ENCODE measurements at regions not wholly inside any gene's neighbourhood (a gene's known extent, or its start where the extent isn't known, plus 50 kb on each side); places are given as distances from the start of the nearest gene placed in this dataset.

DNA sequence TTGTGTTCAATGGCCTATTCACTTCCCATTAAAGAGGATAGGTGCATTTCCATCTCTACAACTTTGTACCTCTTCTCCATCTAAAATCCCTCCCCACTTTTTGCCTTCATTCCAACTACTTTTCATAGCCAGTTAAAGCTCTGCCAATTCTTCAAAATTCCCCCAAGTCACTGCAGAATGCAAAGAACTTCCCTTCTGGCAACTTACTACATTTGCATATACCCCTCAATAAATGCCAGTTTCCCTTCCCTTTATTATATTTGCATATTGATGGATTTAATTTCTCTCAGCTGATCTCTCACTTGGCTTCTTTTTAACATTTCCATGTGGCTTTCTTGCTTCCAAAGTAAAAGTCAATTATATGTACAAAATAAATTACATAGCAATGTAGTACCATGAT, 393.4 kb downstream of the HACE1 start:
- H3K27ac ChIP-seq (ENCODE audit: low read length), result no peak overlapping the region
- intact Hi-C loops (cut with micrococcal nuclease; ENCODE audit: unreplicated experiment) (no loop called here), in situ Hi-C loops (cut with HindIII; ENCODE audit: low pct_unique_long_range_greater_than_20kb, low sequenced_read_pairs) (no loop called here)
- H3K9me3 ChIP-seq (ENCODE audit: control insufficient read depth, insufficient read depth, low read depth, low read length), result no peaks in the 10 kb centered on the region
- H3K4me1 ChIP-seq (ENCODE audit: control insufficient read depth, insufficient read depth, low read length), result no peaks in the 10 kb centered on the region
- DNase-seq (ENCODE audit: low read depth, low spot score) (no peak), ATAC-seq (no peak)
- POLR2A ChIA-PET, result no interaction called here
- TF ChIP-seq, protein P1, sequence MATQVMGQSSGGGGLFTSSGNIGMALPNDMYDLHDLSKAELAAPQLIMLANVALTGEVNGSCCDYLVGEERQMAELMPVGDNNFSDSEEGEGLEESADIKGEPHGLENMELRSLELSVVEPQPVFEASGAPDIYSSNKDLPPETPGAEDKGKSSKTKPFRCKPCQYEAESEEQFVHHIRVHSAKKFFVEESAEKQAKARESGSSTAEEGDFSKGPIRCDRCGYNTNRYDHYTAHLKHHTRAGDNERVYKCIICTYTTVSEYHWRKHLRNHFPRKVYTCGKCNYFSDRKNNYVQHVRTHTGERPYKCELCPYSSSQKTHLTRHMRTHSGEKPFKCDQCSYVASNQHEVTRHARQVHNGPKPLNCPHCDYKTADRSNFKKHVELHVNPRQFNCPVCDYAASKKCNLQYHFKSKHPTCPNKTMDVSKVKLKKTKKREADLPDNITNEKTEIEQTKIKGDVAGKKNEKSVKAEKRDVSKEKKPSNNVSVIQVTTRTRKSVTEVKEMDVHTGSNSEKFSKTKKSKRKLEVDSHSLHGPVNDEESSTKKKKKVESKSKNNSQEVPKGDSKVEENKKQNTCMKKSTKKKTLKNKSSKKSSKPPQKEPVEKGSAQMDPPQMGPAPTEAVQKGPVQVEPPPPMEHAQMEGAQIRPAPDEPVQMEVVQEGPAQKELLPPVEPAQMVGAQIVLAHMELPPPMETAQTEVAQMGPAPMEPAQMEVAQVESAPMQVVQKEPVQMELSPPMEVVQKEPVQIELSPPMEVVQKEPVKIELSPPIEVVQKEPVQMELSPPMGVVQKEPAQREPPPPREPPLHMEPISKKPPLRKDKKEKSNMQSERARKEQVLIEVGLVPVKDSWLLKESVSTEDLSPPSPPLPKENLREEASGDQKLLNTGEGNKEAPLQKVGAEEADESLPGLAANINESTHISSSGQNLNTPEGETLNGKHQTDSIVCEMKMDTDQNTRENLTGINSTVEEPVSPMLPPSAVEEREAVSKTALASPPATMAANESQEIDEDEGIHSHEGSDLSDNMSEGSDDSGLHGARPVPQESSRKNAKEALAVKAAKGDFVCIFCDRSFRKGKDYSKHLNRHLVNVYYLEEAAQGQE (IDR thresholded peaks at IDR 0.05; ENCODE audit: insufficient read depth in 1 of 2, low read depth in 2 of 2, low read length in 1 of 2), result no peak
- H3K4me3 ChIP-seq (ENCODE audit: low read depth in 2 of 2, low read length in 2 of 2), result no peak overlapping the region
- H3K36me3 ChIP-seq (ENCODE audit: control insufficient read depth, insufficient read depth, low read length), result no peaks in the 10 kb centered on the region
- CTCF ChIA-PET, result no interaction called here
- BruUV-seq (replicated peaks), result no TSS peak
- no peaks in the 10 kb centered on the region for H3K27me3 ChIP-seq (ENCODE audit: control insufficient read depth, insufficient read depth, low read length)

DNA sequence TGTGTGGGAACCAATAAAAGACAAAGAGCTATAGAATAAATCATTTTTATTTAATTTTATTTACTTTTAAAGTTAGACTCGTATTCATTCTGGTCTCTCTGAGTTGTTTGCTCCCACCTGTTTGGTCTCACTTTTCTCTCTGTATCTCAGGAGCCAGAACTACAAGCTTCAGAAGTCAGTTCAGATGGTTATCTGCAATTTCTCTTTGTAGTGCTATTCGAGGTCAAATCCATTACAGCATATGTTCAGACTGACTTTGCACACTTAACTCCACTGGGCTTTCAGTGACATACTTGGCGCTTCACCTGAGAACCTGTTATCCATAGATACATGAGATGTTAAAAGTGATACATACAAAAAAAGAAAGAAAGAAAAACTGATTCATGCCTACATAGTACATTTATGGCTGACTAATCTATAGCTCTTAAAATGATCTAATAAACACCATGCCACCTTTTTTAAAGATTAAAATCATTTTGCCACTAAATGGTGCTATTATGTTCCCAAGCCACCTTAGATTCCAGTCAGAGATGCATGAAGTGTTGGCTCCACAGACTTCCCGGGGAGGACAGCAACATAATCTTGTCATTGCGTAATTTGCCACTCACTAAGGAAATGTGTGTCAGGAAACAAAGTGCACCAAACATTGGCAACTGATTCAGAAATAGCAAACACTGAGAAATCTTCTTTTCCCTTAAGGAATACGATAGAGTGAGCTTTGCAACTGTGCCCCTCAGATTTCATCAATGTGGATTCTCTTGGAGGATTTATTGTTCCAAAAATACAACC, 396.7 kb downstream of the HACE1 start:
- BruUV-seq (replicated peaks), result no TSS peak
- intact Hi-C loops (cut with micrococcal nuclease; ENCODE audit: unreplicated experiment), result no loop called here

More for the DNA sequence above, 396.7 kb downstream of the HACE1 start:
- Histone ChIP-seq H3K9me3 (ENCODE audit: control insufficient read depth, insufficient read depth, low read depth, low read length) (no peaks in the 10 kb centered on the region), H3K36me3 (ENCODE audit: control insufficient read depth, insufficient read depth, low read length) (no peaks in the 10 kb centered on the region), H3K27me3 (ENCODE audit: control insufficient read depth, insufficient read depth, low read length) (no peaks in the 10 kb centered on the region), H3K4me1 (ENCODE audit: control insufficient read depth, insufficient read depth, low read length) (no peaks in the 10 kb centered on the region), H3K27ac (ENCODE audit: low read length) (no peak overlapping the region), H3K4me3 (ENCODE audit: low read depth in 2 of 2, low read length in 2 of 2) (no peak overlapping the region)
- ChIA-PET CTCF (no interaction called here), POLR2A (no interaction called here)
- ATAC-seq (no peak), DNase-seq (ENCODE audit: low read depth, low spot score) (no peak)
- TF ChIP-seq, protein P2, sequence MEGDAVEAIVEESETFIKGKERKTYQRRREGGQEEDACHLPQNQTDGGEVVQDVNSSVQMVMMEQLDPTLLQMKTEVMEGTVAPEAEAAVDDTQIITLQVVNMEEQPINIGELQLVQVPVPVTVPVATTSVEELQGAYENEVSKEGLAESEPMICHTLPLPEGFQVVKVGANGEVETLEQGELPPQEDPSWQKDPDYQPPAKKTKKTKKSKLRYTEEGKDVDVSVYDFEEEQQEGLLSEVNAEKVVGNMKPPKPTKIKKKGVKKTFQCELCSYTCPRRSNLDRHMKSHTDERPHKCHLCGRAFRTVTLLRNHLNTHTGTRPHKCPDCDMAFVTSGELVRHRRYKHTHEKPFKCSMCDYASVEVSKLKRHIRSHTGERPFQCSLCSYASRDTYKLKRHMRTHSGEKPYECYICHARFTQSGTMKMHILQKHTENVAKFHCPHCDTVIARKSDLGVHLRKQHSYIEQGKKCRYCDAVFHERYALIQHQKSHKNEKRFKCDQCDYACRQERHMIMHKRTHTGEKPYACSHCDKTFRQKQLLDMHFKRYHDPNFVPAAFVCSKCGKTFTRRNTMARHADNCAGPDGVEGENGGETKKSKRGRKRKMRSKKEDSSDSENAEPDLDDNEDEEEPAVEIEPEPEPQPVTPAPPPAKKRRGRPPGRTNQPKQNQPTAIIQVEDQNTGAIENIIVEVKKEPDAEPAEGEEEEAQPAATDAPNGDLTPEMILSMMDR (IDR thresholded peaks at IDR 0.05), result no peak
- TF ChIP-seq POLR2AphosphoS5 (IDR thresholded peaks at IDR 0.05; ENCODE audit: low read depth, low read length) (no peak), SIN3A (IDR thresholded peaks at IDR 0.05; ENCODE audit: borderline replicate concordance, insufficient read depth, low read depth, low read length) (no peak), TCF7L2 (IDR thresholded peaks at IDR 0.05; ENCODE audit: low read depth, low read length) (no peak)
- TF ChIP-seq, protein P1 (IDR thresholded peaks at IDR 0.05; ENCODE audit: insufficient read depth in 1 of 2, low read depth in 2 of 2, low read length in 1 of 2), result no peak
- in situ Hi-C loops (cut with HindIII; ENCODE audit: low pct_unique_long_range_greater_than_20kb, low sequenced_read_pairs), result no loop called here

Measured in Panc1 (cell line).